Muscle layer of duodenum (tissue), 2 donors: ENCODE measurements at regions not wholly inside any gene's neighbourhood (a gene's known extent, or its start where the extent isn't known, plus 50 kb on each side); places are given as distances from the start of the nearest gene placed in this dataset.

Source experiments
- H3K27ac ChIP-seq: one replicate; pipeline ENCODE4 v1.7.0; 2013; ENCODE audit warnings: mild to moderate bottlenecking, low read length
- H3K27me3 ChIP-seq: one replicate; pipeline ENCODE4 v1.7.0; 2013; ENCODE audit warnings: low read depth, mild to moderate bottlenecking, control low read depth, low read length
- H3K36me3 ChIP-seq, 2 donors: one replicate each; pipeline ENCODE4 v1.7.0; 2013; ENCODE audit warnings: low read length in 2 of 2, control low read depth in 1 of 2, mild to moderate bottlenecking in 1 of 2; ENCODE audit not compliant: insufficient read depth in 2 of 2, control insufficient read depth in 1 of 2
- H3K4me1 ChIP-seq, 2 donors: one replicate each; pipeline ENCODE4 v1.7.0; 2013; ENCODE audit warnings: low read length in 2 of 2, mild to moderate bottlenecking in 2 of 2, control low read depth in 1 of 2, moderate library complexity in 1 of 2; ENCODE audit not compliant: insufficient read depth in 2 of 2, control insufficient read depth in 1 of 2
- H3K4me3 ChIP-seq, 2 donors: one replicate each; pipeline ENCODE4 v1.7.0; 2013; ENCODE audit warnings: low read length in 2 of 2, low read depth in 1 of 2, mild to moderate bottlenecking in 1 of 2
- H3K9me3 ChIP-seq, 2 donors: one replicate each; pipeline ENCODE4 v1.7.0; 2013; ENCODE audit warnings: low read length in 2 of 2, control low read depth in 1 of 2, mild to moderate bottlenecking in 1 of 2; ENCODE audit not compliant: control insufficient read depth in 1 of 2
- donor health status: healthy.

GRCh38 chr3:8087951-8088350, 413.7 kb upstream of the LMCD1 start:
- no peak overlapping the region for H3K27ac ChIP-seq
- H3K36me3 ChIP-seq = no peaks in the 10 kb centered on the region
- H3K4me3 ChIP-seq = no peak overlapping the region
- H3K4me1 ChIP-seq = no peaks in the 10 kb centered on the region
- H3K27me3 ChIP-seq = no peaks in the 10 kb centered on the region
- no peaks in the 10 kb centered on the region for H3K9me3 ChIP-seq

- no peak overlapping the region for H3K27ac ChIP-seq
- H3K36me3 ChIP-seq = no peaks in the 10 kb centered on the region
- no peaks in the 10 kb centered on the region for H3K9me3 ChIP-seq
- H3K4me1 ChIP-seq = no peaks in the 10 kb centered on the region
- no peak overlapping the region for H3K4me3 ChIP-seq
- H3K27me3 ChIP-seq = no peaks in the 10 kb centered on the region
Measured at GRCh38 chr3:8094415-8094814, 407.2 kb upstream of the LMCD1 start.

GRCh38 chr3:8095724-8096123, 405.9 kb upstream of the LMCD1 start:
- no peaks in the 10 kb centered on the region for H3K27me3 ChIP-seq
- H3K4me3 ChIP-seq = no peak overlapping the region
- no peaks in the 10 kb centered on the region for H3K4me1 ChIP-seq

GRCh38 chr3:8097690-8098089, 403.9 kb upstream of the LMCD1 start:
- H3K4me1 ChIP-seq = no peaks in the 10 kb centered on the region
- H3K4me3 ChIP-seq = no peak overlapping the region
- no peaks in the 10 kb centered on the region for H3K36me3 ChIP-seq
- H3K27me3 ChIP-seq = no peaks in the 10 kb centered on the region
- no peak overlapping the region for H3K27ac ChIP-seq
- no peaks in the 10 kb centered on the region for H3K9me3 ChIP-seq

More at GRCh38 chr3:8095724-8096123, 405.9 kb upstream of the LMCD1 start:
- Histone ChIP-seq H3K9me3 (no peaks in the 10 kb centered on the region), H3K36me3 (no peaks in the 10 kb centered on the region), H3K27ac (no peak overlapping the region)

GRCh38 chr3:8103954-8104353, 397.7 kb upstream of the LMCD1 start:
- Histone ChIP-seq H3K36me3 (no peaks in the 10 kb centered on the region), H3K27me3 (no peaks in the 10 kb centered on the region), H3K4me1 (no peaks in the 10 kb centered on the region), H3K9me3 (no peaks in the 10 kb centered on the region), H3K4me3 (no peak overlapping the region), H3K27ac (no peak overlapping the region)

GRCh38 chr3:8106921-8107320, 394.7 kb upstream of the LMCD1 start:
- H3K36me3 ChIP-seq = no peaks in the 10 kb centered on the region
- no peaks in the 10 kb centered on the region for H3K9me3 ChIP-seq
- no peaks in the 10 kb centered on the region for H3K4me1 ChIP-seq
- no peak overlapping the region for H3K27ac ChIP-seq
- H3K4me3 ChIP-seq = no peak overlapping the region
- H3K27me3 ChIP-seq = no peaks in the 10 kb centered on the region

- Histone ChIP-seq H3K4me1 (no peaks in the 10 kb centered on the region), H3K4me3 (peak overlapping the region; percentile 37 to 58), H3K36me3 (no peaks in the 10 kb centered on the region), H3K27me3 (no peaks in the 10 kb centered on the region), H3K9me3 (no peaks in the 10 kb centered on the region), H3K27ac (no peak overlapping the region)
Measured at GRCh38 chr3:8110966-8111798, 390.4 kb upstream of the LMCD1 start.

- no peak overlapping the region for H3K27ac ChIP-seq
- H3K27me3 ChIP-seq = no peaks in the 10 kb centered on the region
- H3K36me3 ChIP-seq = no peaks in the 10 kb centered on the region
- no peaks in the 10 kb centered on the region for H3K4me1 ChIP-seq
- H3K9me3 ChIP-seq = no peaks in the 10 kb centered on the region
- no peak overlapping the region for H3K4me3 ChIP-seq
Measured at GRCh38 chr3:8112587-8112986, 389.0 kb upstream of the LMCD1 start.

GRCh38 chr3:8113626-8114025, 388.0 kb upstream of the LMCD1 start:
- H3K9me3 ChIP-seq = no peaks in the 10 kb centered on the region

GRCh38 chr3:8128686-8129085, 372.9 kb upstream of the LMCD1 start:
- peaks cover 0 to 5% of the 10 kb centered on the region in 2 donors for H3K9me3 ChIP-seq

More at GRCh38 chr3:8113626-8114025, 388.0 kb upstream of the LMCD1 start:
- Histone ChIP-seq H3K27me3 (no peaks in the 10 kb centered on the region), H3K4me1 (no peaks in the 10 kb centered on the region), H3K27ac (no peak overlapping the region), H3K36me3 (no peaks in the 10 kb centered on the region), H3K4me3 (no peak overlapping the region)

GRCh38 chr3:8136553-8136952, 365.1 kb upstream of the LMCD1 start:
- Histone ChIP-seq H3K4me3 (no peak overlapping the region), H3K9me3 (peaks cover 0 to 2% of the 10 kb centered on the region in 2 donors), H3K27me3 (no peaks in the 10 kb centered on the region), H3K27ac (no peak overlapping the region), H3K36me3 (no peaks in the 10 kb centered on the region), H3K4me1 (no peaks in the 10 kb centered on the region)

More at GRCh38 chr3:8128686-8129085, 372.9 kb upstream of the LMCD1 start:
- Histone ChIP-seq H3K4me1 (no peaks in the 10 kb centered on the region), H3K27ac (no peak overlapping the region), H3K4me3 (no peak overlapping the region), H3K36me3 (no peaks in the 10 kb centered on the region), H3K27me3 (no peaks in the 10 kb centered on the region)

- Histone ChIP-seq H3K4me3 (no peak overlapping the region), H3K4me1 (no peaks in the 10 kb centered on the region), H3K36me3 (no peaks in the 10 kb centered on the region), H3K27ac (no peak overlapping the region), H3K9me3 (no peaks in the 10 kb centered on the region), H3K27me3 (no peaks in the 10 kb centered on the region)
Measured at GRCh38 chr3:8143186-8143585, 358.4 kb upstream of the LMCD1 start.
